ENCODE measurements at regions not wholly inside any gene's neighbourhood (a gene's known extent, or its start where the extent isn't known, plus 50 kb on each side); places are given as distances from the start of the nearest gene placed in this dataset.

DNA sequence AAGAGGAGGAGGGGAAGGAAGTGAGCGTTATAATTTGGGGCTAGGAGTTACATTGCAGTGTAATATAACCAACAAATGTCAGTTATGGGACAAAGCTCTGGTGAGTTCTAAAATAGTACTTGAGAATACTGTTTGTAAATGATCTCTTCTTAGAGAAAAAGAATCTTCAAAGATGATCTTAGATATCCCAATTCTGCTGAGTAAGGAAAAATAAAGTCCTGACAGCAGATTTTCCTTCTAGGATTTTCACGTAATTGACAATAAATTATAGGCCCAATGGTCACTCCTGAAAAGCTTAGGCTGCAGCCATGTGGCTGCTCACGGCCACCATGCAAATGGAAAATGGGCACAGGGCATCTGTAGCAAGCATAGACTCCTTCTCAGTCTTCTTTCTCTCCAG lies 241.6 kb downstream of the SIPA1L2 start:
- Histone ChIP-seq H2AK9ac (replicated peaks; ENCODE audit: low read depth, low read length, poor library complexity) (no peak overlapping the region), H3K18ac (ENCODE audit: low read depth, low read length) (no peak overlapping the region), H3K4me1 (ENCODE audit: control insufficient read depth, insufficient read depth, low read length) (peaks cover 5% of the 10 kb centered on the region; the same call in 1 of the 2 replicates), H2BK120ac (ENCODE audit: low read depth, low read length) (no peak overlapping the region), H3K27ac (ENCODE audit: insufficient read depth, low read length) (no peak overlapping the region), H4K20me1 (ENCODE audit: insufficient read depth, low read length) (no peaks in the 10 kb centered on the region), H3K56ac (ENCODE audit: extremely low read depth, insufficient read depth, low read length) (no peak overlapping the region), H4K91ac (ENCODE audit: insufficient read depth, low read depth, low read length) (no peak overlapping the region), H3K23ac (ENCODE audit: low read depth, low read length) (no peak overlapping the region), H2BK15ac (ENCODE audit: low read depth, low read length) (no peak overlapping the region), H4K8ac (ENCODE audit: low read depth in 2 of 2, low read length in 2 of 2) (no peak overlapping the region), H3K4me2 (ENCODE audit: low read depth, low read length) (no peak overlapping the region), H2AK5ac (ENCODE audit: low read depth, low read length) (no peak overlapping the region), H2BK20ac (ENCODE audit: low read depth, low read length) (no peak overlapping the region), H3K27me3 (ENCODE audit: control insufficient read depth, insufficient read depth, low read length) (no peaks in the 10 kb centered on the region), H3K4ac (ENCODE audit: low read depth, low read length) (no peak overlapping the region), H3K9me1 (ENCODE audit: insufficient read depth, low read length) (peaks cover 2% of the 10 kb centered on the region), H3K14ac (replicated peaks; ENCODE audit: low read depth, low read length) (no peak overlapping the region), H4K5ac (ENCODE audit: low read depth, low read length) (no peak overlapping the region), H3K4me3 (ENCODE audit: insufficient read depth, low read depth, low read length) (no peak overlapping the region), H2BK5ac (ENCODE audit: low read depth, low read length, poor library complexity, severe bottlenecking) (no peak overlapping the region), H2AFZ (replicated peaks; ENCODE audit: low read length, poor library complexity) (no peak overlapping the region), H3K9me3 (ENCODE audit: control insufficient read depth, insufficient read depth, low read length) (no peaks in the 10 kb centered on the region), H3K36me3 (ENCODE audit: control insufficient read depth, insufficient read depth, low read length) (no peaks in the 10 kb centered on the region), H3K79me1 (ENCODE audit: low read depth in 1 of 2, low read length in 2 of 2) (no peaks in the 10 kb centered on the region), H3K9ac (ENCODE audit: low read depth, low read length) (no peak overlapping the region)
- ChIA-PET CTCF (no interaction called here), POLR2A (ENCODE audit: unreplicated experiment) (no interaction called here)
- no peak for ATAC-seq (ENCODE audit: low read depth)
- in situ Hi-C loops (cut with MboI; ENCODE audit: low sequenced_read_pairs) = no loop called here
- no peak for TF ChIP-seq SMC3 (IDR thresholded peaks at IDR 0.05; ENCODE audit: low read depth, low read length)
- TF ChIP-seq CHD1 (IDR thresholded peaks at IDR 0.05; ENCODE audit: low read depth, low read length) = no peak
- TF ChIP-seq CEBPB (IDR thresholded peaks at IDR 0.05; ENCODE audit: low read depth, low read length) = no peak
- TF ChIP-seq CTCF (conservative IDR thresholded peaks at IDR 0.05; ENCODE audit: low read depth, low read length) = no peak
- no peak for TF ChIP-seq MAZ (IDR thresholded peaks at IDR 0.05; ENCODE audit: borderline replicate concordance, low read depth, low read length)
- peak; percentile 97 for TF ChIP-seq MAFK (IDR thresholded peaks at IDR 0.05; ENCODE audit: low read depth, low read length)
- WGBS, 2 experiments (ENCODE audit: extremely low coverage in 2 of 2, insufficient read length in 1 of 2) = 100% methylated on average over 1 of the region's 3 CpGs; no CpG with 5 or more reads in 1 of the 2 experiments
- no peak for DNase-seq
- intact Hi-C loops (cut with micrococcal nuclease) = no loop called here
- BruUV-seq (replicated peaks) = no TSS peak
- dilution Hi-C loops (cut with HindIII; ENCODE audit: low sequenced_read_pairs, unreplicated experiment) = no loop called here

Measured in IMR-90 (cell line).